Stomach (tissue), 4 donors: ENCODE measurements at regions not wholly inside any gene's neighbourhood (a gene's known extent, or its start where the extent isn't known, plus 50 kb on each side); places are given as distances from the start of the nearest gene placed in this dataset.

ENCODE experiments used
- CTCF ChIP-seq, 7 experiments: fragments of 450-650 bp in 4 of 7; fragments of 200-600 bp in 3 of 7; sonication (generic) in 3 of 7; IDR thresholded peaks; one replicate each; pipeline ENCODE4 v1.5.1; 2016 to 2019; ENCODE audit warnings: antibody characterized with exemption in 7 of 7, control low read depth in 2 of 7, mild to moderate bottlenecking in 1 of 7
- EP300 ChIP-seq: sonication (generic); formaldehyde crosslinking; IDR thresholded peaks from one replicate; pipeline ENCODE4 v1.6.1; 2017; ENCODE audit warnings: antibody characterized with exemption
- POLR2A ChIP-seq, 4 donors: fragments of 450-650 bp; IDR thresholded peaks; one replicate each; pipeline ENCODE4 v1.6.1; 2016; ENCODE audit warnings: antibody characterized with exemption in 4 of 4, control low read depth in 2 of 4, mild to moderate bottlenecking in 1 of 4, moderate library complexity in 1 of 4
- POLR2AphosphoS5 ChIP-seq, 3 donors: sonication (generic); formaldehyde crosslinking; IDR thresholded peaks; one replicate each; pipeline ENCODE4 v1.6.1; 2016; ENCODE audit warnings: antibody characterized with exemption in 3 of 3

- TF ChIP-seq CTCF (IDR thresholded peaks at IDR 0.05) (no peak), POLR2A (IDR thresholded peaks at IDR 0.05) (no peak), POLR2AphosphoS5 (IDR thresholded peaks at IDR 0.05) (no peak), EP300 (no peak)
These were observed 62.0 kb upstream of the TFRC start for GRCh38 chr3:196143708-196144382.
